GM12892 (cell line): ENCODE measurements at regions not wholly inside any gene's neighbourhood (a gene's known extent, or its start where the extent isn't known, plus 50 kb on each side); places are given as distances from the start of the nearest gene placed in this dataset.

Experiments used
- POLR2A ChIP-seq: IDR thresholded peaks from 2 replicates; pipeline ENCODE4 v1.6.1; 2011; ENCODE audit warnings: low read depth, low read length, control low read depth
- TAF1 ChIP-seq: IDR thresholded peaks from 2 replicates; pipeline ENCODE4 v1.6.1; 2011; ENCODE audit warnings: low read depth, mild to moderate bottlenecking, control low read depth, low read length, borderline replicate concordance

- no peak for TF ChIP-seq POLR2A
- no peak for TF ChIP-seq TAF1
Observed at GRCh38 chr17:13104576-13104975, 86.7 kb upstream of the ELAC2 start.
